HG03135 (cell line): ENCODE measurements at regions not wholly inside any gene's neighbourhood (a gene's known extent, or its start where the extent isn't known, plus 50 kb on each side); places are given as distances from the start of the nearest gene placed in this dataset.

Source experiments
- ATAC-seq: cut with Tn5 transposase; IDR thresholded peaks from one replicate; pipeline ENCODE4 v1.9.1; 2021; ENCODE audit warnings: mild to moderate bottlenecking, moderate library complexity; ENCODE audit not compliant: unreplicated experiment

DNA sequence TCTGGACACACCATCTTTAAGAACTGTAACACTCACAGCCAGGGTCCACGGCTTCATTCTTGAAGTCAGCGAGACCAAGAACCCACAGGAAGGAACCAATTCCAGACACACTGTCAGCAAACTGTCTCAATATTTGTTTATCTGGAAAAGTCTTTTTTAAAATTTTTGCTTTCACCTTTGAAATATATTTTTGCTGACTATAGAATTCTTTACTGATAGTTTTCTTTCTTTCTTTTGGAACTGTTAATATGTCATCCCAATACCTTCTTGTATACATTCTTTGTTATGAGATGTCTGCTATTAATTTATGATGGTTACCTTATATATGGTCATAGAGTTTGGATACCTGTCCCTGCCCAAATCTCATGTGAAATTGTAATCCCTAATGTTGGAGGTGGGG lies 145.1 kb upstream of the IRX4 start:
- no peak for ATAC-seq

DNA sequence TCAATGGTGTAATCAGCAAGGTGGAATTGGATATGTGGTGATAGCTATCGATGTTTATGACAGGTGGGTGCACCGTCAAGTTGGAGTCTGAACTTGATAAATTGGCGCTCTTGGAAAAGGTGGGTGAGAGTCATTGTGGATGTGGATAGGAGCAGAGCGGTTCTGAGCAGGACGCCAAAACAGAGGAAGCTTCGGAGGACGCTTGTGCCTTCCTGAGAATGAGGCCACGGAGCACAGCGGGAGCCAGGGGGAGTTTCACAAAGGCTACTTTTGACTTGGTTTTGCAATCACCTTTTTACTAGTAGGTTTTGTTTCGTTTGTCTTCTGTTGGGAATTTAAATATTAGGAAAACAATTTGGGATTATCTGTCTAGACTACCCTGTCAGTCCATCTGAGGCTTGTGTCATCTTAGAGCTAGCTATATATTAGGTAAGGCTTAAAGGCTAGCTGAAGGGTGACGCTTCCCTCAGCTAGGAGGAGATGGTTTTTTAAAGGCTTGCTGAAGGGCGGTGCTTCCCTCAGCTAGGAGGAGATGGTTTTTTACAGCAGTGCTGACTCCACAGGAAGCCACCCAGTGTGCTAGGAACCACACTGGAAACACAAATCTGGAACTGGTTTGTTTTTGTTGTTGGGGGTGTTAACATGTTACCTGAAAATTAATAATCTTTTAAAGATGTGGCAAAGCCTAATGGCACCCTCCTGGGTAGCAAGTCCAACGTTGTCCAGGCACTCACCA lies 142.4 kb upstream of the IRX4 start:
- no peak for ATAC-seq

DNA sequence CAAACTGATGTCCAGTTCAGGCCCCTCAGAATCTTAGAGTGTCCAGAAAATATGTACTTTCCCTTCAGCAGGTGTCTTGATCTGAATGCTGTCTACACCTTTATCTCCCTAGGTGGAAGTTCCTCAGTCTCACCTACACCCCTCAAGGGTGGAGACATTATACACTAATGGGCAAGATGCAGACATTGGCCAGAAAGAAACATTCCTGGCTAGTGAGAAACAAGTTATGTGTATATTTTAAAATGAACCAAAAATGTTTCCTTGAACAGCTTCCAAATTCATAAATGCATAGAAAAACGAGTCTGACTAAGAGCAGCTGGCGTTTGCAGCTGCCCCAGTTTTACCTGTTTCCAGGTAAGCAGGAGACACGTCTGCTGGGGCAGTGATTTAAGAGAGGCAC lies 140.5 kb upstream of the IRX4 start:
- ATAC-seq: no peak

DNA sequence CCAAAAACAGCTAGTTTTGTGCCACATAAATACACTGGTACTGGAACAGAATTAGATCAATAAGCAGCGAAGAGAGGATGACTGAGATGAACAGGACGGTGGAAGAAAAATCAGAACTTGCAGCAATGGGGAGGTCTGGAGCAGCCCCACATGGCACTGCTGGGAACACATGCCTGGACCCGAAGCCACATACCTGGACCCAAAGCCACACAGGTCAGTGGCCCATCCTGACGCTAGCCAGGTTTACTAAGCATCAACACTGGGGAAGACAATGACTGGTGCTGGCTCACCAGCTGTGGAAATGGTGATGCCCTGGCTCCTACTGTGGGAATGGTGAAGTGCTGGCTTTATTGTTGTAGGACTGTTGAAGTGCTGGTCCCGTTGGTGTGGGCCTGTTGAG lies 139.7 kb upstream of the IRX4 start:
- ATAC-seq: no peak

DNA sequence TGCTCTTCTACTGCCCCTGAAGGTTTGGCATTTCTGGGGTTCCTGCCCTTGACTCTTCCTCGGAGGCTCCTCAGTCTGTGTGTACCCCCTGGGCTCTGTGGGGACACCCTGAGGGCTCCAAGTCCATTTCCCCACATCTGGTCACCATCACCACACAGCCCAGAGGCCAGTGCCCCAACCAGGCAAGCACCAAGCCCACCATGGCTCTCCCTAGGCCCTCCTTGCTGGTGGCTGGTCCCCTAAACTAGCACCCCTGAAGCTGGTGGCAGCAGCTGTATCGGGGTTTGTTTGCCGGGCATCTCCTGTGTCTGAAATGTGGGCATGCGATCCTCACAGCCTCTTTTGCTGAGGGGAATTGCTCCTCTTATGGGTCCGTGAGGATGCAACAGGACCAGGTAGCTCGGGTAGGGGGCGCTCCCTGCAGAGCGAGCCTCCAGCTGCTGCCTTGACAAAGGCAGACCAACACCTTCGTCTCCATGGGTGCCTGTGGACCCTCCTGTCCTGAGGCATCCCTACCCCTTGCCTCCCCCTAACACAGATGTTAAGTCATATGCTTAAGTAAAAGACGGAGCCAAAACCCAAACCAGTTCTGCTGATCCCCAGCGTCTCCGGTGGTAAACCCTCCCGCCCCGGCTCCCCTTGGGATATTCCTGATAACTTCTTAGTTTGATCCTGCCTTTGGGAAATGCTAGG lies 138.9 kb upstream of the IRX4 start:
- ATAC-seq: no peak

DNA sequence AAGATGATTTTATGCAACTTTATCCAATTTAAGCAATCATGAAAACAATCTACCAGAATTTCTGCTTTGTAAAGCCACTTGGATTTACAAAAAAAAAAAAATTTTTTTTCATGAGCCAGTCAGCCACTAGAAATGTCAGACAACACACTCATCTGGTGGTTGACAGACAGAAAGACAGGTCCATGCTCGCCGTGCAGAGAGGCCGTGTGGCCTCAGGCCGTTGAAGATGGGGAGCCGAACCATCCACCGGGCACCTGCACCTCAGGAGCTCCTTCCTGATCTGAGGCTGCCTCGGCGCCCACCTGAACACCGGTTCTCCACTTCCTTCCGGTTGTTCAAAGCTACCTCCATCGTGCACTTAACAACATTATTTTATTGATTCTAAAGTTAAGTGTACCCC lies 138.0 kb upstream of the IRX4 start:
- ATAC-seq: no peak

DNA sequence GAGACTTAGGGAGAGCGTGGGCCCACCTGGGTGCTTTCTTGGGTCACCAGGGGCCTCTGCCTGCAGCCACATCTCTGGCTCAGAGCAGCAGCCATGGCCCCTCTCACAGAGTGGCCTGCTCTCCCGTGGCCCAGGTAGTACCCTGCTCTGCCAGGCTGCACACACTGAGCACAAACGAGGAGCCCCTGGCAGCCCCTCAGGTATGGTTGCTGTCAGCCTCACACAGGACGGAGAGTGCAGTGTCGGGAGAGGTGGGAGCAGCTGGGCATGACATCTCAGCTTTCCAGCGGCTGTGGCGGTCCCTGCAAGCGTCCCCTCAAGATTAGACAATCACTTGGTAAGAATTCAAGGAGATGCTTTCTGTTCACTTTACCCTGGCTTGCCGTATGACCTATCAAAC lies 137.0 kb upstream of the IRX4 start:
- no peak for ATAC-seq

DNA sequence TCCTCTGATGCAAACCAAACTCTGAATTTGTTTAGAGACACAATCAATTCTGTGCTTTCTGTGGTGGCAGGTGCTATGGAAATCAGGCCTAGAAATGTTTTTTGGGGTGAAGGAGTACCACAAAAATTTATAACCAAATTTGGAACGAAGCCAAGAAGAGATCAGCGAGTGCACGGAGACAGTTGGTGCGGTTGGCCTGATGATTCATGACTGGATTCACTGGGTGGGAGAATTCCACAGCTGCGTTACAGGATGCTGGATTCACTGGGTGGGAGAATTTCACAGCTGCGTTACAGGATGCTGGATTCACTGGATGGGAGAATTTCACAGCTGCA lies 135.6 kb upstream of the IRX4 start:
- ATAC-seq: no peak

DNA sequence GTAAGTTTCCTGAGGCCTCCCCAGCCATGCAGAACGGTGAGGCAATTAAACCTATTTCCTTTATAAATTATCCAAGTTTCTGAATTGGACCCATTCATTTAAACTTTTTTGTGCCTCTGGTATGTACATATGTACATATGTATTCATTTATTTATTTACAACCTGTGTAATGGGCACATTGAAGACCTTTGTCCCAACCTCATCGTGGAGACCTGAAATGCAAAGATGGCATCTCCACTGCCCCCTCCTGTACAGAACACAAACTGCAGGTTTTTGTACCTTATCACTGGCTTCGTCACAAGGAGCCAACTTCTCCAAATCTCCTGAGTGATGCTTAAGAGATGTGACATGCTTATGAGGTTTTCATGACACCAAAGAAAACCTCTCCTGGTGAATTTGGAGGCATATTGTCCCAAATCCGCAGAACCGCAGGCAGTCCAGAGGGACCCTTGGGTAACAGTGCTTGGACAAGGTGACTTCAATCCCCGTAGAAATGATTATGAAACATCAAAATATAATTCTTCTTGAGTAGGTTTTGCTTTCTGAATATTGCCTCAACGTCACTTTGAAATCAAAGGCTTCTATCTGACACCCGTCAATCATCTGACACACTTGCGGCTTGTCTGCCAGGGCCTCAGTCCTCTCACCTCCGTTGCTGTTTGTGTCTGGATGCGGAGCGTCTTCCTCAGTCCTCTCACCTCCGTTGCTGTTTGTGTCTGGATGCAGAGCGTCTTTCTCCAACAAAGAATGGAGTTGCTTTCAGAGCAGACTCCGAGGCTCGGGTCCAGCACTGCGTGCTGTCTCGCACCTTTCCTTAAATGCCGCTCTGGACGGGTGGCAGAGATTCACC lies 135.0 kb upstream of the IRX4 start:
- ATAC-seq: no peak

DNA sequence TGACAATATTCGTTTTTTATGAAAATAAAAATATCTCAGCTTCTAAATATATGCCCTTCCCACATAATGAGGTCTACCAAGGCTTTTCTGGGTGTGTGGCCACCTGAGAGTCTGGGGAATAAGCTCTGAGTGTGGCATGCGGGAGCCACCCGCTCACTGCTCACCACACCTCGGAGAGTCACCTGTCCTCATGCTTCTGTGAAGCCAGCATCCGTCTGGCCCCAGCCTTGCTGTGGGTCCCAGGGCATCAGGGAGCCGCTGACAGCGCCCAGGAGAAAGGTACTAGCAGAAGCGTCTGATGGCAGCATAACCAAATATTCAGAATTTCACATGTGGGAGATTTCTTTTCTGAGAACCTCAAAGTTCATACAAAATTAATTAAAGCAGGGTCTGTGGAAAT lies 133.2 kb upstream of the IRX4 start:
- ATAC-seq: no peak

DNA sequence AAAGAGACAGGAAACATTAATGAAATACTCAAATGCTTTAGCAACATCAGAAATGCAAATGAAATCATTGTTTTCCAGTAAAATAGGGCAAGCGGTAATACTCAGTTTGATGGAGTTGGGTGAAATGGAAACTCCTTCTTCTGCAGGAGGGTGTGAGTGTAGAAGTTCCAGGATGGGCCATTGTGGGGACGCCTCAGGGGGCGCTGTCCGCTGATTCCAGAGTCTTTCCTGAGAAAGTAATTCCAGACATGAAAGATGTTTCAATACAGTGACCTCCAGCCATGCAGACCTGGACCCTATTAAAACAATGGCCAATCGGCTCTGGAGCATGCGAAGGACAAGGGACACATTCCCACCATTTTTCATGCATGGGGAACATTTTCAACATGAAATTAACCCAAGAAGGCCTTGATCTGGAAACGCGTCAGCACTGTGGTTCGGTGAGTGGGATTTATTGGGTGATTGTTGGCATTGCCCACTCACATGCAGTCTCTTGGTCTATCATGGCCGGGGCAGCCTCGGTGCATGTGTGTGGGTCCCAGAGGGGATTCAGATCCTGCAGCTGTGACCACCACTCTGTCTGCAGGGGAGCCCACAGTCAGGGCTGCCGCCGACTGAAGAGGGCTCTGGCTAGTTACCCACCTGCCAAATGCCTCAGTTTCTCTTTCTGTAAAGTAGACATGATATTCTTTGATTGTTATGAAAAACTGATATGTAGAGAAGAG lies 132.6 kb upstream of the IRX4 start:
- ATAC-seq: no peak

DNA sequence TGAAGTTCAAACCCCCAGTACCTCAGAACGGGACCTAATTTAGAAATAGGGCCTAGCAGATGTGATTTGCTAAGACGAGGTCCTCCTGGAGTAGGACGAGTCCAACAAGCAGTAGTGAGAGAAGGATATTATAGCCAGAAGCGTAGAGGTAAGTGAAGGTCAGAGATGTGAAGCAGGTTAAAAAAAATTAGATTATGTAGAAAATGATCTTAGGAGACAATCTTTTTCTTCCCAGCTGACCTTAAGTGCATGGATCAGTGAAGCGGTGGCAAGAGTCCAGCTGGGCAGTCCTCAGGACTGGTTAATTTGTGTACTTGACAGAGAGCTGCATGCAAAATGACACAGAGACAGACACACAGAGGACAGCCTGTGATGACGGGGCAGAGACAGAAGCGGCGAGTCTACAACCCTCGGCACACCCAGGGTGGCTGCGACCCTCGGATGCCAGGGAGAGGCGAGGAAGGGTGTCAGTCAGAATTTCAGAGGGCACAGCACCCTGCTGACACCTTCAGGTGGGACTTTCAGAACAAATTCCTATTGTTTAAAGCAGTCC lies 131.4 kb upstream of the IRX4 start:
- no peak for ATAC-seq

DNA sequence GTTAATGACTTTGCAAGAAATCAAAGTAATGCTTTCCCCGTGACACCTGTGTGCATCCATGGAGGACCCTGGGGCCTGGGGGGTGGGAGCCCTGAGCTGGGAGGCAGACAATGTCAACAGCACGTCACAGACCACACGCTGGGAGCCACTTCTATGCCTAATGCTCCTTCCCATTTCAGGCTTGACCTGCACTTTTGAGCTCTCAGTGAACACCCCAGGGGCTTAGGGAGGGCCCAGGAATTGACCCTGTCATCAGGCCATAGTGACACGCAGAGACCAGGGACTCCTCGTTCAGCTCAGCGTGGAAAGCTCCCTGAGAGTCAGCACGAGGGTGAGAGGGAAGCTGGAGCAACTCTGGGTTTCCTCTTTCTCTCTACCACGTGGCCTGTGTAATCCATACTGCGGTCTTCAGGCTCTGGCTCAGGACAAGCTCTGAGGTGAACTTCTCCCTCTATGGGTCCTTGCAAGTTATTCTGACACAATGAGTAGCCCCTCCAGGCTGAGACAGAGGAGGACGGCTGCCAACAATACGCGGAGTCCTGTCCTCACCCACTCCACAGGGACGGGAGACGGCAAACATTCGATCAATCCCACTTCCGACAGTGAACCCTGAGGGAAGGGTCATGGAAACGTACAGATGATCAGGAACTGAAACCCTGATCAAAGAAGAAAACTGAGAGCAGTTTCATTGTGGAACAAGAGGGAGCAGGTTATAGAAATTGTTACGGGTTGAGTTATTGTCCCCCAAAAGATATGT lies 130.8 kb upstream of the IRX4 start:
- ATAC-seq: no peak

DNA sequence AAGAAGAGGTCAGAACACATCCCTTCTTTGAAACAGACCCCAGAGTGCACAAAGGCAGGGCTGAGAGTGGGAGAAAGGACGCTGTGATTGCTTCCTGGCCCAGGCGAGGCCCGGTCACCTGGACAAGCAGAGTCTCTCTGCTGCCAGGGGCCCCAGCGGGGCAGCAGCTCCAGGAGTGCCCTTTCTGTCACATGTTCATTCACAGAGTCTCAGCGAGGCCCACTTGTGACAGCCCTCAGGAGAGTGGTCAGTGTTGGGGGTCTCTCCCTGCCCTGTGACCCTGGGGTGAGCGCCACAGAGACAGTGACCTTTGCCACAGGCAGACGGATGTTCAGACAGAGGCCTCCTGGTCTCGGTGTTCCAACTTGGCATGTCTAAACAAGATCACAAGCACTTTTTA lies 130.2 kb upstream of the IRX4 start:
- no peak for ATAC-seq

DNA sequence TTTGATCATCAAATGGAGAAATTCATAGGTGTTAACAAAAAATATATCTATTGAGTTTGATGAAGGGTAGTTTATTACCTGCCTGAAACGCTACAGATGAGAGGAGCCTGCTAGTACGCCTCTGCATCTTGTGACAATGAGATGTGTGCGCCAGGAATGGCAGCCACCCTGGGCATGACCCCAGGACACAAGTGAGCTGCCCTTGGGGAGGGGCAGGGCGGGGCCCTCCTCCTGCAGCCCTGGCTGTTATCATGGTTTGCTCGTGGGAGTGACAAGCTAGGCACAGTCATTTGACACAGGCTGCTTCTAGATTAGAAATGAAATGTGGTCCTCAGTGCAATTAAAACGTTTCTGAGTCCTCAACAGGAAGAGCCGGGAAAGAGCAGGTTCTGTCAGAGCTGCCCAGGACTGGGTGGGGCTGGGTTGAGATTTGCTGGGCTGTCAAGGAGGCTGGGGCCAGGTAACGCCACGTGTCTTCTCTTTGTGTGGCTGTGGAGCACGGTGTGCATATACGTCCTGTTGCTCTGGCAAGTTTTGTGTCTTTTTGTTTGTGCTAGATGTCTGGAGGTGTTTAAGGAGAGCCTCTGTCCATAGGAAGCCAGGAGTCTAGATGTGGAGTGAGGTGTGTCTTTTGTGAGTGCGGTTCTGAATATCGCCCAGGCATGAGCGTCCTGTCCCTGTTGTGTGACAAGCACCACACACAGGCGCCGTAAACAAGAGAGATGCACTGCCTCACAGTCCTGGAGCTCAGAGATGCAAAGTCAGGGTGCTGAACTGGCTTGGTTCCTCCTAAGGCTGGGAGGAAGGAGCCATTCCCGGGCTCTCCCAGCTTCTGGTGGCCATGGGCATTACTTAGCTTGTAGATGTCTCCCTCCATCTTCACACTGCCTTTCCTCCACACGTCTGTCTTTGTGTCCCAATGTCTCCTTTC lies 129.0 kb upstream of the IRX4 start:
- ATAC-seq: no peak

DNA sequence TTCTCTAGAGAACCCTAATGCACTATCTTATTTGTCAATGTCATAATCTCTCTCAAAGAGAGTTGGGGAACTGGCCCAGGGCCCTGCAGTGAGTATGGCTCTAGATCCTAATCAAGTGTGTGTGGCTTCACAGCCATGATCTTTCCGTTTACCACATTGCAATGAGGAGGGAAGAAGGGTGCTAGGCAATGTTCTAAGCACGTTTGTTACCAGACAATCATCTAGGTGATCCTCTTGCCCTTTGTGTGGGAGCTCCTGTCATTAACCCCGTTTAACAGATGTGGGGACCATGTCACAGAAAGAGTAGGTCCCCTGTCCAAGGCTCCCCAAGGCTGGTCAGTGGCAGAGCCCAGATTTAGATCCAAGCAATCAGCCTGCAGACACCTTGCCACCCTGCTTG lies 128.2 kb upstream of the IRX4 start:
- no peak for ATAC-seq

DNA sequence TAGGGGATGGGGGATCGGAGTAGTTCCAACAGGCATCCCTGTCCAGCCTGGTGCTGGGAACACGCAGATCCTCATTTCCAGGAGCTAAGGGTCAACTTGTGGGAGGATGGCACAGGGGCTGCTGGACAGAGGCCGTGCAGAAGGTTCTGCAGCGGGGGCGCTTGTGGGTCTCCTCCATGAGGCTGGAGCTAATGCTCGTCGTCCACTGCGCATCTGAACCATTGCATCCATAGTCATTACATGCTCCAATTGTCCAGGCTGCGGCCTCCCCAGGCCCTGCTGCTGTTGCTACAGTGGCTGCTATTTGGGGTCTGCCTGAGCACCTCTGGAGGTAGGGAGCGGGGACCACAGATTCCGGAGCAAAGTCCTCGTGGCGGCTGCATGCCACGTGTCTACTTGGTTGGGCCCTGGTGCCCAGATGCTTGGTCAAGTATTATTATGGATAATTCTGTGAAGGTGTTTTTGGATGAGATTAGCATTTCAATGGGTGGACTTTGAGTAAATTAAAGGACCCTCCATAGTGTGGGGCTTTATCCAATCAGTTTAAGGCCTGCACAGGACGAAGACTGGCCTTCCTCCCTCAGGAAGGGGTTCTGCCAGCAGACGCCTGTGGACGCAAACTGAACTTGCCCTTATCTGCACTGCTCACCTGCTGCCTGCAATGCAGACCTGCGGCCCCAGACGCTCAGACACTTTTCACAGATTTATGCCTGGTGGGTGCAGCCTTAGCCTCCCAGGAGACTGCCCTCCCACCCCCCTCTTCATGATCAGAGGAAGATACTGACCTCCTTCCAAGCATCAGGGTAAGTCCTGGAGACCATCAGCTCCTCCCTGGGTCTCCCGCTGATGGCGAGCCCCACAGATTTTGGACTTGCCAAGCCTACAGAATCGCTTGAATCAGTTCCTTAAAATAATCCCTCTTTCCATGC lies 127.5 kb upstream of the IRX4 start:
- no peak for ATAC-seq
